ENCODE measurements at regions not wholly inside any gene's neighbourhood (a gene's known extent, or its start where the extent isn't known, plus 50 kb on each side); places are given as distances from the start of the nearest gene placed in this dataset.
"Not testable (repeated sequence)": the region's sequence is repeated elsewhere in the genome, so short reads cannot be mapped to it uniquely, and the experiment has no call there.

GRCh38 chr18:76613053-76613754 is 118.2 kb upstream of the ZNF516 start:
- DNase-seq (ENCODE audit: low read depth in 2 of 2): no peak
- Histone ChIP-seq H3K9ac (ENCODE audit: insufficient read depth, low read length) (no peak overlapping the region), H3K9me3 (ENCODE audit: control insufficient read depth, insufficient read depth, low read depth, low read length) (no peaks in the 10 kb centered on the region), H3K36me3 (ENCODE audit: control insufficient read depth, insufficient read depth, low read length) (no peaks in the 10 kb centered on the region), H3K4me3 (replicated peaks in 1 of 4; ENCODE audit: control extremely low read depth in 1 of 4, insufficient read depth in 1 of 4, low read depth in 3 of 4, low read length in 4 of 4) (no peak overlapping the region), H3K27me3 (ENCODE audit: control insufficient read depth, insufficient read depth, low read length) (no peaks in the 10 kb centered on the region), H3K27ac (ENCODE audit: insufficient read depth, low read length) (no peak overlapping the region), H4K20me1 (ENCODE audit: control insufficient read depth, extremely low read depth, insufficient read depth, low read length) (no peaks in the 10 kb centered on the region), H3K4me2 (ENCODE audit: extremely low read depth, insufficient read depth, low read length) (no peak overlapping the region), H3K79me2 (ENCODE audit: control insufficient read depth, insufficient read depth, low read length) (no peaks in the 10 kb centered on the region), H2AFZ (ENCODE audit: low read length) (no peak overlapping the region), H3K4me1 (ENCODE audit: control insufficient read depth, extremely low read depth, insufficient read depth, low read length) (no peaks in the 10 kb centered on the region)
- no peak for TF ChIP-seq CTCF (conservative IDR thresholded peaks at IDR 0.05 in 1 of 2, IDR thresholded peaks at IDR 0.05 in 1 of 2; ENCODE audit: low read depth in 1 of 2, low read length in 2 of 2)
- TF ChIP-seq EZH2 (IDR thresholded peaks at IDR 0.05; ENCODE audit: low read length, missing control alignments): no peak

- not testable (repeated sequence) for H3K36me3 ChIP-seq (ENCODE audit: control insufficient read depth, insufficient read depth, low read length); H2AFZ ChIP-seq (ENCODE audit: low read length); H3K9me3 ChIP-seq (ENCODE audit: control insufficient read depth, insufficient read depth, low read depth, low read length); H3K27me3 ChIP-seq (ENCODE audit: control insufficient read depth, insufficient read depth, low read length); H4K20me1 ChIP-seq (ENCODE audit: control insufficient read depth, extremely low read depth, insufficient read depth, low read length); H3K4me2 ChIP-seq (ENCODE audit: extremely low read depth, insufficient read depth, low read length); DNase-seq (ENCODE audit: low read depth in 2 of 2); H3K4me1 ChIP-seq (ENCODE audit: control insufficient read depth, extremely low read depth, insufficient read depth, low read length); H3K9ac ChIP-seq (ENCODE audit: insufficient read depth, low read length); H3K4me3 ChIP-seq (replicated peaks in 1 of 4; ENCODE audit: control extremely low read depth in 1 of 4, insufficient read depth in 1 of 4, low read depth in 3 of 4, low read length in 4 of 4); H3K79me2 ChIP-seq (ENCODE audit: control insufficient read depth, insufficient read depth, low read length); H3K27ac ChIP-seq (ENCODE audit: insufficient read depth, low read length)
Measured at GRCh38 chr18:76611750-76612045, 116.7 kb upstream of the ZNF516 start.

GRCh38 chr18:76610933-76611749 is 116.1 kb upstream of the ZNF516 start:
- peak overlapping the region; percentile 7 to 49 (median 45) for H3K4me3 ChIP-seq (replicated peaks in 1 of 4; ENCODE audit: control extremely low read depth in 1 of 4, insufficient read depth in 1 of 4, low read depth in 3 of 4, low read length in 4 of 4)
- H3K27me3 ChIP-seq (ENCODE audit: control insufficient read depth, insufficient read depth, low read length): no peaks in the 10 kb centered on the region
- H3K4me1 ChIP-seq (ENCODE audit: control insufficient read depth, extremely low read depth, insufficient read depth, low read length): no peaks in the 10 kb centered on the region
- TF ChIP-seq EZH2 (IDR thresholded peaks at IDR 0.05; ENCODE audit: low read length, missing control alignments) (no peak), CTCF (conservative IDR thresholded peaks at IDR 0.05 in 1 of 2, IDR thresholded peaks at IDR 0.05 in 1 of 2; ENCODE audit: low read depth in 1 of 2, low read length in 2 of 2) (no peak)
- peak; percentile 51 to 70 for DNase-seq (ENCODE audit: low read depth in 2 of 2)
- H3K36me3 ChIP-seq (ENCODE audit: control insufficient read depth, insufficient read depth, low read length): no peaks in the 10 kb centered on the region
- H3K79me2 ChIP-seq (ENCODE audit: control insufficient read depth, insufficient read depth, low read length): no peaks in the 10 kb centered on the region
- peak overlapping the region; percentile 78 for H2AFZ ChIP-seq (ENCODE audit: low read length)
- H4K20me1 ChIP-seq (ENCODE audit: control insufficient read depth, extremely low read depth, insufficient read depth, low read length): no peaks in the 10 kb centered on the region
- no peaks in the 10 kb centered on the region for H3K9me3 ChIP-seq (ENCODE audit: control insufficient read depth, insufficient read depth, low read depth, low read length)
- peak overlapping the region; percentile 30 for H3K9ac ChIP-seq (ENCODE audit: insufficient read depth, low read length)
- H3K27ac ChIP-seq (ENCODE audit: insufficient read depth, low read length): peak overlapping the region; percentile 43
- peak overlapping the region; percentile 87 for H3K4me2 ChIP-seq (ENCODE audit: extremely low read depth, insufficient read depth, low read length)

All from fibroblast of lung (primary cell).